ENCODE measurements at regions not wholly inside any gene's neighbourhood (a gene's known extent, or its start where the extent isn't known, plus 50 kb on each side); places are given as distances from the start of the nearest gene placed in this dataset.
"Not testable (repeated sequence)": the region's sequence is repeated elsewhere in the genome, so short reads cannot be mapped to it uniquely, and the experiment has no call there.

- Histone ChIP-seq H3K9me3 (replicated peaks in 1 of 2; ENCODE audit: control insufficient read depth in 1 of 2, insufficient read depth in 1 of 2, low read length in 2 of 2) (no peaks in the 10 kb centered on the region), H3K9ac (ENCODE audit: insufficient read depth, low read length, poor library complexity, severe bottlenecking) (no peak overlapping the region), H3K4me1 (ENCODE audit: control insufficient read depth in 1 of 2, insufficient read depth in 2 of 2, low read length in 2 of 2) (no peaks in the 10 kb centered on the region), H4K20me1 (ENCODE audit: insufficient read depth, low read length) (no peaks in the 10 kb centered on the region), H3K27me3 (ENCODE audit: control insufficient read depth in 2 of 2, insufficient read depth in 2 of 2, low read length in 2 of 2) (peaks cover 0 to 5% of the 10 kb centered on the region in 2 donors), H3K4me2 (replicated peaks; ENCODE audit: extremely low read depth, low read length, poor library complexity, severe bottlenecking) (no peak overlapping the region), H2AFZ (ENCODE audit: insufficient read depth, low read depth, low read length, poor library complexity, severe bottlenecking) (no peak overlapping the region), H3K27ac (ENCODE audit: low read depth in 1 of 2, low read length in 2 of 2) (no peak overlapping the region), H3K4me3 (replicated peaks in 1 of 3; ENCODE audit: low read depth in 2 of 3, low read length in 3 of 3) (no peak overlapping the region), H3K79me2 (ENCODE audit: insufficient read depth, low read length) (no peaks in the 10 kb centered on the region), H3K36me3 (replicated peaks in 1 of 2; ENCODE audit: control insufficient read depth in 1 of 2, insufficient read depth in 2 of 2, low read length in 2 of 2) (no peaks in the 10 kb centered on the region)
- Mint-ChIP-seq H3K36me3 (no peaks in the 10 kb centered on the region), H3K4me1 (no peaks in the 10 kb centered on the region), H3K4me3 (no peak overlapping the region), H3K27me3 (ENCODE audit: low read depth in 3 of 3) (peaks cover 1 to 9% (median 8%) of the 10 kb centered on the region in 3 donors), H3K27ac (no peak overlapping the region), H3K9me3 (peaks cover 0 to 2% (median 0%) of the 10 kb centered on the region in 7 donors)
- WGBS (ENCODE audit: insufficient coverage): 61% methylated on average over 2 of the region's 3 CpGs
- no peak for TF ChIP-seq CTCF (IDR thresholded peaks at IDR 0.05)
- intact Hi-C loops (cut with micrococcal nuclease): no loop called here
- no peak for DNase-seq
Measured at GRCh38 chr5:38793099-38793498, 52.7 kb upstream of the OSMR start.

- DNase-seq; H4K20me1 ChIP-seq (ENCODE audit: insufficient read depth, low read length); H3K4me1 ChIP-seq (ENCODE audit: control insufficient read depth in 1 of 2, insufficient read depth in 2 of 2, low read length in 2 of 2); H3K27ac Mint-ChIP-seq; H3K4me3 ChIP-seq (replicated peaks in 1 of 3; ENCODE audit: low read depth in 2 of 3, low read length in 3 of 3); H3K9ac ChIP-seq (ENCODE audit: insufficient read depth, low read length, poor library complexity, severe bottlenecking); H3K9me3 Mint-ChIP-seq; H3K27me3 ChIP-seq (ENCODE audit: control insufficient read depth in 2 of 2, insufficient read depth in 2 of 2, low read length in 2 of 2); H3K9me3 ChIP-seq (replicated peaks in 1 of 2; ENCODE audit: control insufficient read depth in 1 of 2, insufficient read depth in 1 of 2, low read length in 2 of 2); H3K36me3 ChIP-seq (replicated peaks in 1 of 2; ENCODE audit: control insufficient read depth in 1 of 2, insufficient read depth in 2 of 2, low read length in 2 of 2); H3K36me3 Mint-ChIP-seq; H3K4me2 ChIP-seq (replicated peaks; ENCODE audit: extremely low read depth, low read length, poor library complexity, severe bottlenecking); H3K4me1 Mint-ChIP-seq; H3K79me2 ChIP-seq (ENCODE audit: insufficient read depth, low read length); H3K4me3 Mint-ChIP-seq; H3K27ac ChIP-seq (ENCODE audit: low read depth in 1 of 2, low read length in 2 of 2); H2AFZ ChIP-seq (ENCODE audit: insufficient read depth, low read depth, low read length, poor library complexity, severe bottlenecking); intact Hi-C loops (cut with micrococcal nuclease): not testable (repeated sequence)
- no CpG with 5 or more reads among the region's 7 CpGs for WGBS (ENCODE audit: insufficient coverage)
- H3K27me3 Mint-ChIP-seq (ENCODE audit: low read depth in 3 of 3): peaks cover 1 to 12% (median 8%) of the 10 kb centered on the region in 3 donors
Measured at GRCh38 chr5:38794037-38794436, 51.8 kb upstream of the OSMR start.

All from CD14-positive monocyte (primary cell).